ENCODE measurements at regions not wholly inside any gene's neighbourhood (a gene's known extent, or its start where the extent isn't known, plus 50 kb on each side); places are given as distances from the start of the nearest gene placed in this dataset.

DNA sequence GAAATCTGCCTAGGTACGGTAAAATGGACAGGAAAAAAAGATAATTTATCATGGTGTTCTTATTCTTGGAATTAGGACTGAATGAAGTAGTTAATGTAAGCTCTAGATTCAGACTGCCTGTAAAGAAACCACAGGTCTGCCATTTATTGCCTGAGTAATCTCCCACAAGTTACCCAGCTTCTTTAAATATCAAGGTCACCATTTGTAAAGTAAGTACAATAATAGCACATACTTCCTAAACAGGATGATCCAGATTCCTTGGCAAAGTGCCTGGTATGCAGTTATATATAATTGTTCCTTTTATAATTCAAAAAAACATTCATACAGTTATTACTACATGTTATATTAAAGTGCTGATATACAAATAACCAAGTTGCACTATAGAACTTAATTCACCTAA is 368.6 kb downstream of the HNRNPD start:
- TF ChIP-seq CTCF (IDR thresholded peaks at IDR 0.05) = no peak
- no peak for TF ChIP-seq EZH2 (IDR thresholded peaks at IDR 0.05)

Data from neural progenitor cell (in vitro differentiated cells).